ENCODE measurements at regions not wholly inside any gene's neighbourhood (a gene's known extent, or its start where the extent isn't known, plus 50 kb on each side); places are given as distances from the start of the nearest gene placed in this dataset.

DNA sequence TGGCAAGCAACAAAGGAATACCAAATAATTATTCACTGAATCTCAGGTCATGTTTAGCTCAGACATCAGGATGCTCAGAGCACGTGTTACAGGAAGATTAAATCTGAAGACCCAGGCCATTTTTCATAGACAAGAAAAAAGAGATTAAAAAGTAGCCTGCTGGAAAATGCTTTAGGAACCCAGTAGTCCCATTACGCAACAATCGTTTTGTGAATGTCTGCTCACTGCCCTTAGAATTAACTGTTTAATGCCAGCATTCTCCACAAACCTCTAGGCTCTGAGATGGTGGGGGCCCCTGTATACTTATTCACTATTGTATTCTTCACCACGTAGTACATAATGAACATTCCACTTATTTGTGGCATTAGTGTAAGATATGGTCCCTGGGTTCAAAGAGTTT, 154.6 kb upstream of the NYAP2 start:
- no TSS peak for BruUV-seq (replicated peaks)
- Histone ChIP-seq H3K36me3 (ENCODE audit: control insufficient read depth, insufficient read depth, low read length) (no peaks in the 10 kb centered on the region), H3K4me1 (no peaks in the 10 kb centered on the region), H3K9me3 (no peaks in the 10 kb centered on the region), H3K4me3 (ENCODE audit: low read depth, low read length) (no peak overlapping the region), H3K27me3 (replicated peaks; ENCODE audit: control insufficient read depth, insufficient read depth, low read length) (no peaks in the 10 kb centered on the region)
- no peak for DNase-seq
- Mint-ChIP-seq H3K9me3 (ENCODE audit: unreplicated experiment) (no peaks in the 10 kb centered on the region), H3K27ac (ENCODE audit: unreplicated experiment) (no peak overlapping the region), H3K4me1 (ENCODE audit: low read depth, unreplicated experiment) (no peaks in the 10 kb centered on the region), H3K4me3 (ENCODE audit: unreplicated experiment) (no peak overlapping the region), H3K36me3 (ENCODE audit: insufficient read depth, unreplicated experiment) (no peaks in the 10 kb centered on the region), H3K27me3 (ENCODE audit: insufficient read depth, unreplicated experiment) (peaks cover 2% of the 10 kb centered on the region)
- CTCF ChIA-PET = no interaction called here
- intact Hi-C loops (cut with micrococcal nuclease; ENCODE audit: unreplicated experiment) = no loop called here
- TF ChIP-seq, protein P1, sequence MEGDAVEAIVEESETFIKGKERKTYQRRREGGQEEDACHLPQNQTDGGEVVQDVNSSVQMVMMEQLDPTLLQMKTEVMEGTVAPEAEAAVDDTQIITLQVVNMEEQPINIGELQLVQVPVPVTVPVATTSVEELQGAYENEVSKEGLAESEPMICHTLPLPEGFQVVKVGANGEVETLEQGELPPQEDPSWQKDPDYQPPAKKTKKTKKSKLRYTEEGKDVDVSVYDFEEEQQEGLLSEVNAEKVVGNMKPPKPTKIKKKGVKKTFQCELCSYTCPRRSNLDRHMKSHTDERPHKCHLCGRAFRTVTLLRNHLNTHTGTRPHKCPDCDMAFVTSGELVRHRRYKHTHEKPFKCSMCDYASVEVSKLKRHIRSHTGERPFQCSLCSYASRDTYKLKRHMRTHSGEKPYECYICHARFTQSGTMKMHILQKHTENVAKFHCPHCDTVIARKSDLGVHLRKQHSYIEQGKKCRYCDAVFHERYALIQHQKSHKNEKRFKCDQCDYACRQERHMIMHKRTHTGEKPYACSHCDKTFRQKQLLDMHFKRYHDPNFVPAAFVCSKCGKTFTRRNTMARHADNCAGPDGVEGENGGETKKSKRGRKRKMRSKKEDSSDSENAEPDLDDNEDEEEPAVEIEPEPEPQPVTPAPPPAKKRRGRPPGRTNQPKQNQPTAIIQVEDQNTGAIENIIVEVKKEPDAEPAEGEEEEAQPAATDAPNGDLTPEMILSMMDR (IDR thresholded peaks at IDR 0.05; ENCODE audit: insufficient read depth in 1 of 2, low read depth in 1 of 2, low read length in 1 of 2, severe bottlenecking in 1 of 2, unreplicated experiment in 1 of 2) = no peak
- POLR2A ChIA-PET = no interaction called here

- ChIA-PET POLR2A (no interaction called here), CTCF (no interaction called here)
- no peak overlapping the region for H3K4me3 Mint-ChIP-seq (ENCODE audit: unreplicated experiment)
- H3K36me3 Mint-ChIP-seq (ENCODE audit: insufficient read depth, unreplicated experiment) = no peaks in the 10 kb centered on the region
- TF ChIP-seq, protein P1 (IDR thresholded peaks at IDR 0.05; ENCODE audit: insufficient read depth in 1 of 2, low read depth in 1 of 2, low read length in 1 of 2, severe bottlenecking in 1 of 2, unreplicated experiment in 1 of 2) = no peak
- intact Hi-C loops (cut with micrococcal nuclease; ENCODE audit: unreplicated experiment) = no loop called here
- no peaks in the 10 kb centered on the region for H3K27me3 ChIP-seq (replicated peaks; ENCODE audit: control insufficient read depth, insufficient read depth, low read length)
- no peaks in the 10 kb centered on the region for H3K9me3 ChIP-seq
- no peaks in the 10 kb centered on the region for H3K4me1 Mint-ChIP-seq (ENCODE audit: low read depth, unreplicated experiment)
- H3K4me1 ChIP-seq = no peaks in the 10 kb centered on the region
- no peaks in the 10 kb centered on the region for H3K36me3 ChIP-seq (ENCODE audit: control insufficient read depth, insufficient read depth, low read length)
- H3K27ac Mint-ChIP-seq (ENCODE audit: unreplicated experiment) = no peak overlapping the region
- H3K9me3 Mint-ChIP-seq (ENCODE audit: unreplicated experiment) = no peaks in the 10 kb centered on the region
- peaks cover 6% of the 10 kb centered on the region for H3K27me3 Mint-ChIP-seq (ENCODE audit: insufficient read depth, unreplicated experiment)
- no peak overlapping the region for H3K4me3 ChIP-seq (ENCODE audit: low read depth, low read length)
- DNase-seq = no peak
- BruUV-seq (replicated peaks) = no TSS peak
These were observed 162.7 kb upstream of the NYAP2 start for GRCh38 chr2:225236769-225237323.

DNA sequence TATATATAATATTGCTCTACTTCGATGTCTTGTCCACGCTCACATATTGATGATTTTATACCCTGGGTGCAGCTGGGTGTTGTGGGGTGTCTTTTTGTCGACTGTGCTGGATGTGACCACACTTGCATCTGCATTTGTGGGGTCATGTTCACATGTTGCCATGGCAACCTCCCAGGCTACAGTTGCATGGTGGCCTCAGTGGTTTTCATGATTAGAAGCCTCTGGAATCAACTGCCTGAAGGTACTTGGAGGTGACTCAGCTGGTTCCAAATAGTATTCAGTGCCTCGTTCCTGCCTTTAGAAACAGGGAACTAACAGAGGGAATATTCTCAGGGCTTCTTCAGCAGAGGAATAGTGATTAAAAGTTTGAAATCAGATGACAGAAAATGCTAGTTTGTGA, 166.3 kb upstream of the NYAP2 start:
- no TSS peak for BruUV-seq (replicated peaks)
- CTCF ChIA-PET = no interaction called here
- DNase-seq = no peak
- H3K9me3 ChIP-seq = no peaks in the 10 kb centered on the region
- H3K27me3 ChIP-seq (replicated peaks; ENCODE audit: control insufficient read depth, insufficient read depth, low read length) = no peaks in the 10 kb centered on the region
- H3K4me1 Mint-ChIP-seq (ENCODE audit: low read depth, unreplicated experiment) = no peaks in the 10 kb centered on the region
- no peak overlapping the region for H3K4me3 ChIP-seq (ENCODE audit: low read depth, low read length)
- no peaks in the 10 kb centered on the region for H3K36me3 ChIP-seq (ENCODE audit: control insufficient read depth, insufficient read depth, low read length)
- H3K4me1 ChIP-seq = no peaks in the 10 kb centered on the region
- no peak overlapping the region for H3K4me3 Mint-ChIP-seq (ENCODE audit: unreplicated experiment)
- intact Hi-C loops (cut with micrococcal nuclease; ENCODE audit: unreplicated experiment) = no loop called here
- no peaks in the 10 kb centered on the region for H3K9me3 Mint-ChIP-seq (ENCODE audit: unreplicated experiment)
- H3K36me3 Mint-ChIP-seq (ENCODE audit: insufficient read depth, unreplicated experiment) = no peaks in the 10 kb centered on the region
- no peak overlapping the region for H3K27ac Mint-ChIP-seq (ENCODE audit: unreplicated experiment)
- POLR2A ChIA-PET = no interaction called here
- peaks cover 10% of the 10 kb centered on the region for H3K27me3 Mint-ChIP-seq (ENCODE audit: insufficient read depth, unreplicated experiment)
- TF ChIP-seq, protein P1 (IDR thresholded peaks at IDR 0.05; ENCODE audit: insufficient read depth in 1 of 2, low read depth in 1 of 2, low read length in 1 of 2, severe bottlenecking in 1 of 2, unreplicated experiment in 1 of 2) = no peak
